ENCODE measurements at regions not wholly inside any gene's neighbourhood (a gene's known extent, or its start where the extent isn't known, plus 50 kb on each side); places are given as distances from the start of the nearest gene placed in this dataset.

DNA sequence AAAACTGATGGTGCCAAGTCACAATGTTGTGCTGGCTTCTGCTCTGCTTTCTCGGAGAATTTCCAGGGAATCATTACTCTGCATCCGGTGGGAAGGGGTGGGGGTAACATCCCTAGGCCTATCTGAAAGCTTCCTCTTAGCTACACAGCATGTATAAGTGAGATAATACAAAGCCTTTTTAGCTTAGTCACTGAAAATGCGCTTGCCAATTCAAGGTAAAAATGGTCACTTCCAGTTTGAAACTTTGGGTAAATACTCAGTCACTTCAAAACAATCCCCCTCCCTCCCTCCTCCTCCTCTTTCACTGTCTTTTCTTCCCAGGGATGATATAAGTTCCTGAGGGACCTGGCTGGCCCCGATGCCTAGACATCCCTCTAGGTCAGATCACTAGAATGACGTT, 57.3 kb upstream of the APBB1IP start:
- no peak for TF ChIP-seq CTCF (IDR thresholded peaks at IDR 0.05; ENCODE audit: unreplicated experiment)

GRCh38 chr10:26381986-26382385, 56.2 kb upstream of the APBB1IP start:
- Mint-ChIP-seq H3K4me3 (ENCODE audit: low read depth, unreplicated experiment) (no peak overlapping the region), H3K27me3 (ENCODE audit: unreplicated experiment) (no peaks in the 10 kb centered on the region), H3K4me1 (ENCODE audit: low read depth, unreplicated experiment) (no peaks in the 10 kb centered on the region), H3K36me3 (ENCODE audit: insufficient read depth, unreplicated experiment) (no peaks in the 10 kb centered on the region), H3K9me3 (ENCODE audit: low read depth, unreplicated experiment) (no peaks in the 10 kb centered on the region), H3K27ac (ENCODE audit: unreplicated experiment) (no peak overlapping the region)
- intact Hi-C loops (cut with micrococcal nuclease; ENCODE audit: unreplicated experiment), result no loop called here
- CTCF ChIA-PET, result no interaction called here
- no TSS peak for BruUV-seq (replicated peaks)
- TF ChIP-seq CTCF (IDR thresholded peaks at IDR 0.05; ENCODE audit: unreplicated experiment), result no peak
- no peak for DNase-seq

More for the DNA sequence above, 57.3 kb upstream of the APBB1IP start:
- BruUV-seq (replicated peaks), result no TSS peak
- no peaks in the 10 kb centered on the region for H3K36me3 Mint-ChIP-seq (ENCODE audit: insufficient read depth, unreplicated experiment)
- intact Hi-C loops (cut with micrococcal nuclease; ENCODE audit: unreplicated experiment), result no loop called here
- H3K4me1 Mint-ChIP-seq (ENCODE audit: low read depth, unreplicated experiment), result no peaks in the 10 kb centered on the region
- no peak overlapping the region for H3K4me3 Mint-ChIP-seq (ENCODE audit: low read depth, unreplicated experiment)
- CTCF ChIA-PET, result no interaction called here
- no peak for DNase-seq
- H3K27me3 Mint-ChIP-seq (ENCODE audit: unreplicated experiment), result no peaks in the 10 kb centered on the region
- peaks cover 3% of the 10 kb centered on the region for H3K9me3 Mint-ChIP-seq (ENCODE audit: low read depth, unreplicated experiment)
- no peak overlapping the region for H3K27ac Mint-ChIP-seq (ENCODE audit: unreplicated experiment)

- Mint-ChIP-seq H3K4me3 (ENCODE audit: low read depth, unreplicated experiment) (no peak overlapping the region), H3K9me3 (ENCODE audit: low read depth, unreplicated experiment) (no peaks in the 10 kb centered on the region), H3K27ac (ENCODE audit: unreplicated experiment) (no peak overlapping the region), H3K27me3 (ENCODE audit: unreplicated experiment) (no peaks in the 10 kb centered on the region), H3K36me3 (ENCODE audit: insufficient read depth, unreplicated experiment) (no peaks in the 10 kb centered on the region), H3K4me1 (ENCODE audit: low read depth, unreplicated experiment) (no peaks in the 10 kb centered on the region)
- intact Hi-C loops (cut with micrococcal nuclease; ENCODE audit: unreplicated experiment), result no loop called here
- no peak for DNase-seq
- CTCF ChIA-PET, result no interaction called here
- no peak for TF ChIP-seq CTCF (IDR thresholded peaks at IDR 0.05; ENCODE audit: unreplicated experiment)
- no TSS peak for BruUV-seq (replicated peaks)
These were observed 53.5 kb upstream of the APBB1IP start for GRCh38 chr10:26384600-26384999.

- CTCF ChIA-PET, result no interaction called here
- TF ChIP-seq CTCF (IDR thresholded peaks at IDR 0.05; ENCODE audit: unreplicated experiment), result no peak
- Mint-ChIP-seq H3K4me1 (ENCODE audit: low read depth, unreplicated experiment) (no peaks in the 10 kb centered on the region), H3K27ac (ENCODE audit: unreplicated experiment) (no peak overlapping the region), H3K36me3 (ENCODE audit: insufficient read depth, unreplicated experiment) (no peaks in the 10 kb centered on the region), H3K4me3 (ENCODE audit: low read depth, unreplicated experiment) (no peak overlapping the region), H3K27me3 (ENCODE audit: unreplicated experiment) (no peaks in the 10 kb centered on the region), H3K9me3 (ENCODE audit: low read depth, unreplicated experiment) (peaks cover 3% of the 10 kb centered on the region)
- BruUV-seq (replicated peaks), result no TSS peak
- no peak for DNase-seq
- intact Hi-C loops (cut with micrococcal nuclease; ENCODE audit: unreplicated experiment), result no loop called here
These were observed 52.7 kb upstream of the APBB1IP start for GRCh38 chr10:26385443-26385842.

DNA sequence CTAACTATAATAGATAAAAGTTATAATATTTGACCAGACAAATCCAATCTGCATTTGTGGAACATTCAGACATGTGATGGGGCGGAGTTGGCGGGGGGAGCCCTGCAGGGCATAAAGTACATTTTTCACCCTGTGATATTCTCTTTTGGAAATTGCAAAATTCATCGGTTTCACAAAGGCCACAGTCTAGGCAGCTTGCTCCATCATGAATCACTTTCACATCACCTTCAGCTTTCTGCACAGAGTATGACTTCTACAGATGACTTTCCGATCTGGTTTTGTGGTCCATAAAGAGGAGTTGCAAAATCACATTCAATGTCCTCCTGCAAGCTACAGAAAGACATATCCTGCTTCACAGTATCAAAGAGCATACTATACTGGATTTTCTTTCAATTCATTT, 51.4 kb upstream of the APBB1IP start:
- H3K36me3 Mint-ChIP-seq (ENCODE audit: insufficient read depth, unreplicated experiment), result no peaks in the 10 kb centered on the region
- CTCF ChIA-PET, result no interaction called here
- BruUV-seq (replicated peaks), result no TSS peak
- intact Hi-C loops (cut with micrococcal nuclease; ENCODE audit: unreplicated experiment), result no loop called here
- no peak for DNase-seq
- H3K4me3 Mint-ChIP-seq (ENCODE audit: low read depth, unreplicated experiment), result no peak overlapping the region
- peaks cover 3% of the 10 kb centered on the region for H3K9me3 Mint-ChIP-seq (ENCODE audit: low read depth, unreplicated experiment)
- no peaks in the 10 kb centered on the region for H3K27me3 Mint-ChIP-seq (ENCODE audit: unreplicated experiment)
- TF ChIP-seq CTCF (IDR thresholded peaks at IDR 0.05; ENCODE audit: unreplicated experiment), result no peak
- H3K4me1 Mint-ChIP-seq (ENCODE audit: low read depth, unreplicated experiment), result no peaks in the 10 kb centered on the region
- H3K27ac Mint-ChIP-seq (ENCODE audit: unreplicated experiment), result no peak overlapping the region
